ENCODE measurements at regions not wholly inside any gene's neighbourhood (a gene's known extent, or its start where the extent isn't known, plus 50 kb on each side); places are given as distances from the start of the nearest gene placed in this dataset.

GRCh38 chr5:3000631-3001030 is 249.2 kb upstream of the IRX2 start:
- DNase-seq, result peak in 1 of 6 donors; percentile 10
- Histone ChIP-seq H3K27me3 (peaks cover 0 to 2% (median 0%) of the 10 kb centered on the region in 4 donors), H3K4me1 (no peaks in the 10 kb centered on the region), H3K36me3 (no peaks in the 10 kb centered on the region), H3K4me3 (no peak overlapping the region), H3K27ac (no peak overlapping the region), H3K9me3 (no peaks in the 10 kb centered on the region)
- 59 to 69% methylated on average over 6 of the region's 6 CpGs for WGBS, 2 donors
- intact Hi-C loops (cut with DNase I), result no loop called here
- ATAC-seq, result no peak
- no peak for TF ChIP-seq CTCF (IDR thresholded peaks at IDR 0.05)
- no peak for FAIRE-seq

DNA sequence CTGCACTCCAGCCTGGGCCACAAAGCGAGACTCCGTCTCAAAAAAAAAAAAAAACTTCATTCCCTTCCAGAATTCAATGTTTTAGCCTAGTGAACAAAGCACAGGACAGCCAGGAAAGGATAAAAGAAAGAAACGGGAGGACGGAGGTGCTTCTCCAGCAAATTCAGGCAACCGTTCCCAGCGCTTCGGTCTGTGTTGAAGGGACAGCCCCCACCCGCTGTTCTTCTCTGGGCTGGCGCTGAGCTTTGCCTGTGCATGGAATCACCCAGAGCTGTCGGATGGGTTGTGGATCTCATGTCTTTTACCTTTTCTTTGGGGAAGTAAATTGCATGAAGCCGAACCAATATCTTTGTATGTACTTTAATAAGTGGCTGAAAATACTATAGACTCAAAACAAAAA is 248.4 kb upstream of the IRX2 start:
- no peaks in the 10 kb centered on the region for H3K36me3 ChIP-seq
- H3K4me1 ChIP-seq, result no peaks in the 10 kb centered on the region
- peak in 1 of 6 donors; percentile 17 for DNase-seq
- no peak for FAIRE-seq
- H3K4me3 ChIP-seq, result no peak overlapping the region
- no peaks in the 10 kb centered on the region for H3K9me3 ChIP-seq
- TF ChIP-seq CTCF (IDR thresholded peaks at IDR 0.05), result no peak
- no peak for ATAC-seq
- H3K27ac ChIP-seq, result no peak overlapping the region
- intact Hi-C loops (cut with DNase I), result no loop called here
- peaks cover 0 to 3% (median 0%) of the 10 kb centered on the region in 4 donors for H3K27me3 ChIP-seq
- WGBS, 2 donors, result 71 to 82% methylated on average over 11 of the region's 11 CpGs

GRCh38 chr5:2998106-2998505 is 246.6 kb upstream of the IRX2 start:
- Histone ChIP-seq H3K27me3 (peaks cover 0 to 3% (median 0%) of the 10 kb centered on the region in 4 donors), H3K4me3 (no peak overlapping the region), H3K4me1 (no peaks in the 10 kb centered on the region), H3K27ac (no peak overlapping the region), H3K36me3 (no peaks in the 10 kb centered on the region), H3K9me3 (no peaks in the 10 kb centered on the region)
- intact Hi-C loops (cut with DNase I), result no loop called here
- WGBS, 2 donors, result 26 to 27% methylated on average over 8 of the region's 8 CpGs
- ATAC-seq, result peak in 1 of 4 donors; percentile 40
- TF ChIP-seq CTCF (IDR thresholded peaks at IDR 0.05), result no peak
- no peak for DNase-seq
- FAIRE-seq, result no peak

GRCh38 chr5:2997179-2997578 is 245.7 kb upstream of the IRX2 start:
- TF ChIP-seq CTCF (IDR thresholded peaks at IDR 0.05), result no peak
- Histone ChIP-seq H3K9me3 (no peaks in the 10 kb centered on the region), H3K27ac (no peak overlapping the region), H3K4me3 (no peak overlapping the region), H3K36me3 (no peaks in the 10 kb centered on the region), H3K27me3 (peaks cover 0 to 3% (median 0%) of the 10 kb centered on the region in 4 donors), H3K4me1 (no peaks in the 10 kb centered on the region)
- FAIRE-seq (no peak), ATAC-seq (no peak), DNase-seq (peak in 1 of 6 donors; percentile 3)
- intact Hi-C loops (cut with DNase I), result no loop called here
- 27 to 35% methylated on average over 4 of the region's 4 CpGs for WGBS, 2 donors

- no peak overlapping the region for H3K4me3 ChIP-seq
- H3K4me1 ChIP-seq, result no peaks in the 10 kb centered on the region
- FAIRE-seq, result no peak
- no peak for ATAC-seq
- no peak overlapping the region for H3K27ac ChIP-seq
- no peaks in the 10 kb centered on the region for H3K9me3 ChIP-seq
- no peak for TF ChIP-seq CTCF (IDR thresholded peaks at IDR 0.05)
- peaks cover 0 to 3% (median 0%) of the 10 kb centered on the region in 4 donors for H3K27me3 ChIP-seq
- 53 to 63% methylated on average over 9 of the region's 9 CpGs for WGBS, 2 donors
- H3K36me3 ChIP-seq, result no peaks in the 10 kb centered on the region
- peak in 1 of 6 donors; percentile 30 for DNase-seq
- intact Hi-C loops (cut with DNase I), result no loop called here
Observed at GRCh38 chr5:2996687-2997086, 245.2 kb upstream of the IRX2 start.

All from pancreas (tissue), 10 donors.